HFFc6 (cell line): ENCODE measurements at regions not wholly inside any gene's neighbourhood (a gene's known extent, or its start where the extent isn't known, plus 50 kb on each side); places are given as distances from the start of the nearest gene placed in this dataset.

ENCODE experiments used
- DNase-seq: peaks from one replicate; pipeline ENCODE4 v3.0.0-alpha.2; 2018
- H3K27ac Mint-ChIP-seq: 2 replicates; pipeline ENCODE4 v1.8.0; 2020; ENCODE audit warnings: mild to moderate bottlenecking, mixed read lengths
- H3K27me3 Mint-ChIP-seq: 2 replicates; pipeline ENCODE4 v1.8.0; 2021; ENCODE audit warnings: mild to moderate bottlenecking, moderate library complexity, mixed read lengths; ENCODE audit not compliant: insufficient read depth
- H3K36me3 Mint-ChIP-seq: 2 replicates; pipeline ENCODE4 v1.8.0; 2021; ENCODE audit warnings: low read depth, mixed read lengths
- H3K4me1 Mint-ChIP-seq: 2 replicates; pipeline ENCODE4 v1.8.0; 2020; ENCODE audit warnings: low read depth, mixed read lengths
- H3K4me3 Mint-ChIP-seq: 2 replicates; pipeline ENCODE4 v1.8.0; 2020; ENCODE audit warnings: mild to moderate bottlenecking, moderate library complexity, mixed read lengths
- H3K9me3 Mint-ChIP-seq: 2 replicates; pipeline ENCODE4 v1.8.0; 2020; ENCODE audit warnings: mild to moderate bottlenecking, mixed read lengths
- CTCF ChIP-seq: fragments of 200-600 bp; sonication (generic); IDR thresholded peaks from 2 replicates; pipeline ENCODE4 v1.5.0; 2021; ENCODE audit warnings: antibody characterized with exemption, mild to moderate bottlenecking

DNA sequence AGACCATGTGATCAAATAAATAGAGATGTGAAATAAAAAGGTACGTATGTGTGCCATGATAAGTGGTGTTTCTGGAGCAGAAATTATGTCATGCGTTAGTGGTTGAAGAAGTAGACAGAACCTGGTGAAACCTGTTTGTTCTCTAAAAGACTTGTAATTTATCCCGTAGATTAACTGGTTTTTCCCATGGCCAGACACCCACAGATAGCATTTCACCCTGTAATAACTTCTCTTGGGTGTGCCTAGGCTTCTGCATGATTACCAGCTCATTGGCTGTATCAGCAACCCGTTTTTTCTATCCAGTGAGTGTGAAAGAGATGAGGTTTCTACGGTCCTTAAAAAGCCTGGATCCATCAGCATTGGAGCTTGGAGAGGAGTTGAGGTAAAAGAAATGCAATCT, 471.3 kb downstream of the NPIPA7 start:
- Mint-ChIP-seq H3K36me3 (no peaks in the 10 kb centered on the region), H3K27me3 (no peaks in the 10 kb centered on the region), H3K4me1 (no peaks in the 10 kb centered on the region), H3K4me3 (no peak overlapping the region), H3K27ac (no peak overlapping the region), H3K9me3 (peaks cover 12% of the 10 kb centered on the region)
- no peak for TF ChIP-seq CTCF
- no peak for DNase-seq

DNA sequence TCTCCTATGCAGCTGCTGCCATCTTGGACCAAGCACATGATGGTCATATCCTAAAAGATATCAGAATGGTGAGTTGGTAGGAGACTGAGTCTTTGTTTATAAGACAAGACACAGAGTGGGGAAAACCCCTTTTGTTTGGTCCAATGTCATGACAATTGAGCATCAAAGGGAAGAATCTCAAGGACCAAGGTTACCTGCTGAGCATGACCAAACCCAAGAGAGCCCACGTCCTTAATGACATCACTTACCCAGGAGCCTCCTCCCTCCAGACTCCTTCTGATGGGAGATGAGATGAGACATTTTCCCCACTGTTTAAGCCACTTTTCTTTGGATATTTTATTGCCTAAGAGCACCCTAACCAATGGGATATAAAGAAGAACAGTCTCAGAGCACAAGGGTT, 478.1 kb downstream of the NPIPA7 start:
- Mint-ChIP-seq H3K36me3 (no peaks in the 10 kb centered on the region), H3K4me1 (no peaks in the 10 kb centered on the region), H3K27me3 (no peaks in the 10 kb centered on the region; the same call in 1 of the 2 replicates), H3K27ac (no peak overlapping the region), H3K9me3 (peaks cover 8% of the 10 kb centered on the region), H3K4me3 (no peak overlapping the region)
- no peak for DNase-seq
- TF ChIP-seq CTCF = no peak

GRCh38 chr16:16857603-16858283, 478.8 kb downstream of the NPIPA7 start:
- Mint-ChIP-seq H3K36me3 (no peaks in the 10 kb centered on the region), H3K27ac (no peak overlapping the region), H3K4me1 (no peaks in the 10 kb centered on the region), H3K27me3 (no peaks in the 10 kb centered on the region; the same call in 1 of the 2 replicates), H3K4me3 (no peak overlapping the region), H3K9me3 (peaks cover 5% of the 10 kb centered on the region)
- no peak for TF ChIP-seq CTCF
- no peak for DNase-seq

- H3K4me1 Mint-ChIP-seq = no peaks in the 10 kb centered on the region
- no peaks in the 10 kb centered on the region for H3K36me3 Mint-ChIP-seq
- TF ChIP-seq CTCF = peak; percentile 81
- peak; percentile 19 for DNase-seq
- no peak overlapping the region for H3K4me3 Mint-ChIP-seq
- H3K27me3 Mint-ChIP-seq = peaks cover 2% of the 10 kb centered on the region; the same call in 1 of the 2 replicates
- peaks cover under 1% of the 10 kb centered on the region for H3K9me3 Mint-ChIP-seq
- H3K27ac Mint-ChIP-seq = no peak overlapping the region
These were observed 482.6 kb downstream of the NPIPA7 start for GRCh38 chr16:16861546-16861945.

DNA sequence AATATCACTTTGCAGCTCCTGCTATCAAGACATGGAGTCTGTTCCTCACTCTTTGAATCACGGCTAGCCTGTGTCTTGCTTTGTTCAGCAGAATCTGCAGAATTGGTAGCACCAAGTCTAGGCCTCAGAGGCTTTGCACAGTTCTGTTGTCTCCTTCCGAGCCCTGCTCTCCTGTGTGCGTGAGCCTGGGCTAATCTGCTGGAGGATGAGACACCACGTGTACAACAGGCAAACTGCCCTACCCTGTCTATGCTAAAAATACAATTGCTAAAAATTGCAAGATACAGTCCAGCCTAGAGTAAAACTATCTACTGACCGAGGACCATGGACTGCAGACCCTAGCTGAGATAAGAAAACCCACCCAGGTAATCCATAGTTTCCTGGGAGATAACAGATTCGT, 484.7 kb downstream of the NPIPA7 start:
- H3K36me3 Mint-ChIP-seq = no peaks in the 10 kb centered on the region
- no peak for DNase-seq
- 0 out of 2 replicates have a peak, but pooled peaks cover 2% of the 10 kb centered on the region for H3K27me3 Mint-ChIP-seq
- TF ChIP-seq CTCF = no peak
- H3K9me3 Mint-ChIP-seq = peaks cover 4% of the 10 kb centered on the region; the same call in 1 of the 2 replicates
- no peaks in the 10 kb centered on the region for H3K4me1 Mint-ChIP-seq
- no peak overlapping the region for H3K4me3 Mint-ChIP-seq
- H3K27ac Mint-ChIP-seq = no peak overlapping the region
